ENCODE measurements at regions not wholly inside any gene's neighbourhood (a gene's known extent, or its start where the extent isn't known, plus 50 kb on each side); places are given as distances from the start of the nearest gene placed in this dataset.

DNA sequence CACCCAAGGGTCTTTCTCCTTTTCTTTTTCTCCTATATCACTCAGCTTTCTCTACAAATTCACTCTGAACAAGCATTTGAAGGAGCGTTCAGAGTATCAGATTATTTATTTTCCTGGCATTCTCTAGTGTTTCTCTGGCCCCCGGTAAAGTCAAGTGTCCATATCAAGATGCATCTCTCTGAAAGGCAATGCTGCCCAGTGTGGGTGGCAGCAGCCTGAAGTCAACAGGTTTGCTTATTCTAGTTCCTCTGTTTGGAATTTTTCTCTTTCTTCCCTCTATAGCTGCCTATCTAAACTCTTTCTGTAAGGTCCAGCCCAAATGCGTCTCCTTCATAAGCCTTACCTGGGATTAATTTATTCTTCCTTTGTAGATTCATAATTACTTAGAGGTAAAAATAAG is 526.2 kb upstream of the TNP1 start:
- H3K4me3 ChIP-seq (ENCODE audit: low read length), result no peak overlapping the region

DNA sequence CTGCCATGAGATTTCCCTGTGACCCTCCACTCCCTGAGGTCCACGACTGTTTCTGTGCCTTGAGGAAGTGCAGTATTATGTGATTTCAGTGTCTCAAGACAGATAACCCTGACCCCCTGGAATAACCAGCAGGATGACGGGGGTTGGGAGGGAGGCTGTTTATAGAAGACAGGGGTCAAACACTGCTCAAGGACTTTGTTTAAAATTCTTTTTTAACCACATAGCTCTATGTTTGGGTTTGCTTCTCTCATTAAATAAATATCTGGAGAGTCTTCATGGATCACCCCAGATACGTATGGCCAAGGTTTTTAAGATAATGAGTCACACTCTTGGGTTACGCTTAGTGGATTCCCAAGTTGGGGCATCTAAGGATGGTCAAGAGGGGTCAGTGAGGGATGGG is 523.8 kb upstream of the TNP1 start:
- DNase-seq (ENCODE audit: low read depth, low spot score), result no peak
- H3K4me3 ChIP-seq (ENCODE audit: low read length), result no peak overlapping the region

More for the DNA sequence above, 526.2 kb upstream of the TNP1 start:
- DNase-seq (ENCODE audit: low read depth, low spot score), result no peak

DNA sequence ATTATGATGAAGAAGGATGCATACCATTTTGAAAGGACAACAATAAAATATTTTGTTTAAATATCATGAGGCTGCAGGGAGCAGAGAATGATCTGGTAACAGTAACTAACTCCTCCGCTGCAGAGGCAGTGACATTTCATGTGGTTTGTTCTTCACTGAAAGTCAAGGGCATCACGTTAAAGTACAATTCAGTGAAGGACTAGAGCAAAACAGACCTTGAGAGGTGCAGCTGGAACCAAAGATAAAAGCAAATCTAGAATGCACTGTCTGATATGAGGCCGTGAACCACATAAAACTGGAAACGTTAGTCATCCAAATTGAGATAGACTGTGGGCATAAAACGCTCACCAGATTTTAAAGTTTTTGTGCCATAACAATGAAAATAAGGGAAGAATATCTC is 522.9 kb upstream of the TNP1 start:
- no peak overlapping the region for H3K4me3 ChIP-seq (ENCODE audit: low read length)
- DNase-seq (ENCODE audit: low read depth, low spot score), result peak; percentile 88

DNA sequence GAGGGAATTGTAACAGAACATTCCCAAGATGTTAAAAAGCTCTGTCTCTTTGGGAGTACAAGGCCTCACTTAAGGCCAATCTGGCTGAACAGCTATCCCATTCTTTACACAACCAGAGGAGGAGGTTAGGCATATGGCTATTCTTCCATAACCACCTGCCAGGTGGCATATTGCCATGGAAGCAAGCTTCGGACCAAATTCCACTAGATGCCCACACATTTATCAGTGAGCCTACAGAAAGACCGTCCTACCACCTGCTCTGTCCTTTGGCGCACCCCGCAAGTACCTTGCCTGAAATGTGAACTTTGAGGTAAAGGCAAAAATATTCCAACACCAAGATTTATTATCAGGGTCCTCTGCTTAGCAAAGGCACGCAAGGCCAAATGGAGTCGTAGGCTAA is 519.9 kb upstream of the TNP1 start:
- no peak overlapping the region for H3K4me3 ChIP-seq (ENCODE audit: low read length)
- no peak for DNase-seq (ENCODE audit: low read depth, low spot score)

DNA sequence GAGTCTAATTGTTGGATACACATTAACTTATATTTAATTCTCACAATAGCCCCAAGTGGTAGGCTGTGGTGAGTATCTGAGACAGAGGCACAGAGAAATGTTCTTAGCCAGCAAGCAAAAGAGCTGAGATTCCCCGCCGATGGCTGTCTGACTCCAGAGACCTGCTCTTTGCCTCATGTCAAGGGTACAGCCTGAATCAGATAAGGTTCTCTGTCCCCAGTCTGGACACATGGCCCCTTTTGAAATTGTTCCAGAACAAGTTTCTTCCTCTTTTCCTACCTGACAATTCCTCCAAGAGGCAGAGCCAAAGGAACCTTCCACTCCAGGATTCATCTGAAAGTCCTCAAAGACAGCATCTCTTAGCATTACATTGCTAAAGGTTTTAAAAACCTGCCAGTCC is 512.9 kb upstream of the TNP1 start:
- no peak for DNase-seq (ENCODE audit: low read depth, low spot score)
- H3K4me3 ChIP-seq (ENCODE audit: low read length), result no peak overlapping the region

DNA sequence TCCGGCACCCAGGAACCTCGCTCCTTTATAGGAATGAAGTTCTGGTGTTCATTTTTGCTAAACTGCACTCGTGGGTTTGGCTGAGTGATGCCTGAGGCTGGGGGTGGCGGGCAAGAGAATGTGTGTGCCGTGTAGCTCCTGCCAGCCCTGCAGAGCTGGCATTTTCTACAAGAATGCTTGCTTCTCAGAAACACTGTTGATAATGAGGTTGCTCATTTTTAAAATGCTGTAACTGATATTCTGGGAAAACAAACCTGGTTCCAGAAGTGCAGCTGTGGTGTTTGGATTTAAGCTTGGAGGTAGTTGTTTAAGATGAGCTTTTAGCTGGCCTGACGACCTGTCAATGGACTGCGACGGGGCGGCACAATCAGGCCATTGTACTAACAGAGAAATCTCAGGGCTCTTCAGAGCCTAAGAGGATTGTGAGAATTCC is 511.9 kb upstream of the TNP1 start:
- no peak overlapping the region for H3K4me3 ChIP-seq (ENCODE audit: low read length)
- DNase-seq (ENCODE audit: low read depth, low spot score), result no peak

DNA sequence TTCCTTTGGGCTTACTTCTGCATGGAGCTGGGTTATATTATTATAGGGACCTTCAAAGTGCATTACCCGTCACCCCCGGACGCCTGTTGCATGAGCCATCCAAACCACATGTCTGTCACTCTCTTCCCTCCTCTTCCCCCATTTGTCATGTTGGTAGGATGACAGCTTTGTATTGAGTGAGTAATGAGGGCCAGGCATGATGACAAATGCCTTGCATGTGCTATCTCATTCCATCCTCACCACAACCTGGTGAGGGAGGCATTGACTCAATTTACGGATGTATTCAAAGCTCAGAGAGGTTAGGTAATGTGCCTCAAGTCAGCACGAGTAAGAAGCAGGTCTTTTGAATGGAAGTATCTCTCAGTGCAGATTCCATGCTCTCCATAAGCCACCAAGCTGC is 510.5 kb upstream of the TNP1 start:
- H3K4me3 ChIP-seq (ENCODE audit: low read length), result no peak overlapping the region
- peak; percentile 11 for DNase-seq (ENCODE audit: low read depth, low spot score)

DNA sequence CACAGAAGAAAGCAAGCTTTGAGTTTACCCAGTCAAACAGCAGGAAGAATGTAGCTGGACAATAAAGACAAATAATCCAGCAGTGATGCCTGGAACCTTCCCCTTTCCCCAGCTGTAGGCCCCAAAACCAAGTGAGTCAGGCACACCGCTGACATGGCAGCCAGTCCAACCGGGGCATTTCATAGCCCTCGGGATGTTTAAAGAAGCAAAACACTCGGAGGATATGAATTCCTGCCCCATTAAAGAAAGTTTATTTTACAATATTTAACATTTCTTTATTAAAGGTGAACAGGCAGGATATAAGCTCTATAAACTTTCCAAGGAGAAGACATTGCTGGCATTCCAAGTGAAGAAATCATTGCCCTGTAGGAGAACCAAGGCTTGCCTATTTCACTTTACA is 507.6 kb upstream of the TNP1 start:
- H3K4me3 ChIP-seq (ENCODE audit: low read length), result no peak overlapping the region
- DNase-seq (ENCODE audit: low read depth, low spot score), result no peak

DNA sequence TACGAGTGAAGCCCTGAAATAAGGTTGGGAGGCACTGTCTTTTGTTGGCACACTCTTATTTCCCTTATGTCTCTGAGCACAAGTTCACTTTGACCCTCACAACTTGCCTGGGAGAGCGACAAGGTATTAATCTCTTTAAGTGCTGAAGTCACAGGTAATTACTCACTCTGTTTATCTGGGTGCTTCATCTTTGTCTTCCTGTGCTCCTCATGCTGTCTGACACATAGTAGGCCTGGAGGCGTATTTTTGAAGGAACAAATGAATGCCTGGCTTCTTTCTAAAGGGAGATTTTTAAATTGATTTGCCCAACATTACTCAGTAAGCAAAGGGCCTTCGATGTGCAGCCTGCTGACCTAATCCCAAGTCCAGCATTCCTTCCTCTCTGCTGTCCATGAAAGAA is 507.1 kb upstream of the TNP1 start:
- no peak for DNase-seq (ENCODE audit: low read depth, low spot score)
- H3K4me3 ChIP-seq (ENCODE audit: low read length), result no peak overlapping the region

DNA sequence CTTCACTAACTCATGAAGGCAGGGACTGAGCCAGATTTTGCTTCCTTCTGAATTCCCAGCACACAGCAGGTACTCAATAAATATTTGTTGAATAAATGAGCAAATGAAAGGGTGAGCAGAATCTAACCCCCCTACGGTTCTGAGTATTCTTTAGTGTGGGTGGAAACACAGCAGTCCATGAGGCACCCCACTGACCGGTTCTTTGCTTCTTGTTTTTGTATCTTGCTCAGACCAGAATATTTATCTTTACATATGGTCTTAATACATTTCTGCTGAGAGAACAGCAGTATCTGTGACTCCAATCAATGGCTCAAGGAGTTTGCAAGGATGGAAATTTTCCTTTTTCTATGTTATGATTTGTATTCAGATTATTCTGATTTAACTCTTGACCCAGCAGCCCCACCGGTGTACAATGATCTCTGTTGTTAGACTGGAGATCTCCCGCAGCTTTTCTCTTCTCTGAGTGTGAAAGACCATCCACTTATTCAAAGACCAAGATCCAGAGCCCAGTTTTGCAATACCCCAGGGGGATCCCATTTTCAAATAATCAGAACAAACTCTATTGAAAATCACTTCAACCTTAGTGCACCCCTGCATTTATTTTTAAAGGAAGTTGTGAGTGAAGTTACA is 506.5 kb upstream of the TNP1 start:
- H3K4me3 ChIP-seq (ENCODE audit: low read length), result no peak overlapping the region
- no peak for DNase-seq (ENCODE audit: low read depth, low spot score)

DNA sequence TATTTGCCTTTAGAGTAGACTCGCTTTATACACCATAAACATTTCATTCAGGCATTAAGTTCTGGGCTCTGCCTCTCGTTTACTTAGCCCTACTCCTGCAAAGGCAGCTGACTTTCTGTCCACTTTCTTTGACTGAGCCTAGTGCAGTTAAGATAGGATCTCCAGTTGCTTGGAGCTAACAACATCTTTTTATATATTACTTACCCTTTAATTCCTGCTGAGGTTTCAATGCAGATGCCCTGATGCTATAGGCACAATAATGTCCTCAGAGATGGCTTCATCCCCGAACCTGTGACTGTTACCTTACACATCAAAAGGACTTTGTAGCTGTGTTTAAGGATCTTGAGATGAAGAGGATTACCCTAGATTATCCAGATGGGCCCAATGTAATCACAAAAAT is 505.8 kb upstream of the TNP1 start:
- no peak for DNase-seq (ENCODE audit: low read depth, low spot score)

DNA sequence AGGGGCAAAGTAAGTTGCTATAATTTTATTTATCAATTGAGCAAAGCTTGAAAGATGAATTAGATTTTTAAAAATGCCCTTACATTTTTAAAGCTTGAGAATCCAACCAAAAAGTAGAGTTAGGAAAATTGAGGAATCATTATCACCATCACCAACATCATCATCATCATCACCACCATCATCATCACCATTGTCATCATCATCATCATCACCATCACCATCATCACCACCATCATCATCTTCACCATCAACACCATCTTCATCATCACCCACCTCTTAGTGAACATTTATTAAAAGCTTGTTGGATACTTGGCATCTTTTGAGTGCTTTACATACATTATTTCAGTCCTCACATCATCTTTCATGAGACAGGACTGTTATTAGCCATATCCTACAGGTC is 504.4 kb upstream of the TNP1 start:
- H3K4me3 ChIP-seq (ENCODE audit: low read length), result no peak overlapping the region
- DNase-seq (ENCODE audit: low read depth, low spot score), result no peak

More for the DNA sequence above, 505.8 kb upstream of the TNP1 start:
- no peak overlapping the region for H3K4me3 ChIP-seq (ENCODE audit: low read length)

DNA sequence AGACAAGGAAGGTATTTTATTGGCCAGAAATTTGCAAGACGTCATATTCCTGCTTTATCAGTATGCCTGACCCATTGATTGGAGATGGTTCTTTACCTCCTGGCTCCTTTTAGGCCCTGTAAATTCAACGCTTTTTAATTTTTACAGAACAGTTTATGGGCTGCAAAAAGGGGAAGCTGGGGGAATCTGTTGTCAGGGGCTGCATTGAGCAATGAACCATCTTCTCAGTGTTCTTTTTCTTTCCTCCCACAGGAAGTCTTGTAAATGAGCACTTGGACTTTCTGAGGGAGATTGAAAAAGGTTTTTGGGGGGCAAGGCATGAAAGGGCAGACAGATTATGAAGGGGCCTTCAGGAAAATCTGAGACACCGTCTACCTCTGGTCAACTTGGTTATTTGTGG is 503.6 kb upstream of the TNP1 start:
- no peak for DNase-seq (ENCODE audit: low read depth, low spot score)

DNA sequence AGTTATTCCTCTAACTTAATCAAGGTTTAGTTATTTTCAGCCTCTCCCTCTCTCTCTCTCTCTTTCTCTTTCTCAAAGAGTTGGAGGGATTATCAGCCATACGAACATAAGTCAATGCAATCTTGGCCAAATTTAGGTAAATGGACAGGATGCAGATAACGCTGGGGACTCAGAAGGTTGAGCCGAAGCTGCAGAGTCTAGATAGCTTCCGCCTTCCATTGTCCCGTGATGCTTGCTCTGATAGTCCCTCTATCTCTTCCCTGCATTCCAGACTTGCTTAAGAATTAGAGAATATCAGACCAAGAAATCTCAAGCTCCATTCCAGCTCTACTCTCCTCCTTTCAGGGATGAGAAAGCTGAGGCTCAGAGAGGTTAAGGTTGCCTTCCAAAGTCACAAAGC is 502.8 kb upstream of the TNP1 start:
- no peak overlapping the region for H3K4me3 ChIP-seq (ENCODE audit: low read length)
- DNase-seq (ENCODE audit: low read depth, low spot score), result no peak

More for the DNA sequence above, 503.6 kb upstream of the TNP1 start:
- H3K4me3 ChIP-seq (ENCODE audit: low read length), result no peak overlapping the region

DNA sequence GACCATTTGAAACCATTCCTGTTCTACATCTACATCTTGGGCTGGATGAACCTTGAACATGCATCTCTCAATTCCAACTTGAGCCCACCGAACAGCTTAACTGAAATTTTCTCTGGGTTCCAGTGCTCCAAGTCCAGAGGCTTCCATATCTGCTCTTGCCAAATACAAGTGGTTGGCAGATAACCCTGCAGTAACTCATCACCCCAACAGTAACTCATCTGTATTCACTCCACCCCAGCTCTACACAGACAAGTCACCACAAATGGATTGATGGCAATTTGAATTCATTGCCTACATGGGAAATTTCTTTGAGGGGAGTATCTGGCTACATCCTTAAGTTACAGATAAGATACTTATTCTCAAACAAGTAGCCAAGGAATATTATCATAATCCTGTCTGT is 502.4 kb upstream of the TNP1 start:
- no peak for DNase-seq (ENCODE audit: low read depth, low spot score)
- H3K4me3 ChIP-seq (ENCODE audit: low read length), result no peak overlapping the region

DNA sequence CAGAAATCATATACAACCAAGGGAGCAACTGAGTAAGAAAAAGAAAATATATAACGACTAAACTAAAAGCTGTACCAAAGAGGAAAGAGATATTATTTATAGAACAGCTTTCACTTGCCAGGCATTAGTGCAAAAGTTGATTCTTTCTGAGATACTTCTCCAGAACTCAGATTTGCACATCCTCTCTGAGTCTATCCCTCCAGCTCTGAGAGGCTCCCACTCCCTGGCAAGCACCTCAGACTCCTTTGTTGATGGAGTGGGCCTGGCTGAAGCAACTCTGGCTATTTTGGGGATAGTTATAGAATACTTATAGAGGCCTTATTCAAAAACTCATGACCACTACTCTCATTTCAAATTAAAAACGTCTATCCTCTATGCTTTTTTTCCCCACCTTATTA is 501.6 kb upstream of the TNP1 start:
- H3K4me3 ChIP-seq (ENCODE audit: low read length), result no peak overlapping the region
- no peak for DNase-seq (ENCODE audit: low read depth, low spot score)

DNA sequence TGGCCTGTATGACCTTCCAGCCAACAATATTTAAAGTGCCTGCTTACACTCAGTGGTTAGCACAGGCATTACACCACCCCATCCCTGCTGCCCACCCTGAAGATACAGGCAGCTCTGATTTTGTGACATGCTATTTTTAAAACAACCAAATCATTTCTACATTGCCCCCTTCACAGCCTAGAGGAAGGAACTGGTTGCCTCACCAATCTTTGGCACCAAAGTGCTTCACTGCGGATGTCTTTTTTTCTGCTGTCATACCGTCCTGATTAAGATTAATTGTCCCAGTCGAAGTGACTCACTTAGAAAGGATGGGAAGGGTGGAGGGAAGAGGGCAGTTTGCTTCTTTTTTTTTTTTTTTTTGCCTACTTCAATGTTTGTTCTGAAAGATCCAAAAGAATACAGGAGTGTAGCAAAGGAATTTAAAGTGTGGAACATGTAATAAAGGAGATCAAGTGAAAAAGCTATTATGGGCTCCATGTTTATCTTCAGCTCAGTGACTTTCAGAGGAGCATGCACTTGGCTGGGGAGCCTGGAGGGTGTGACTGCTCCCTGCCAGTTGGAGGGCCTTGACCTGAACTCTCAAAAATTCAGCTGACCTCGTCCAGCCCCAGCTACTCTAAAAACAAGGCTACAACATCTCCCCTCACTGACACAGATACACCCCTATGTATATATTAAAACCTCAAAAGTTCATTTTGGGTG is 501.1 kb upstream of the TNP1 start:
- H3K4me3 ChIP-seq (ENCODE audit: low read length), result no peak overlapping the region
- DNase-seq (ENCODE audit: low read depth, low spot score), result no peak

DNA sequence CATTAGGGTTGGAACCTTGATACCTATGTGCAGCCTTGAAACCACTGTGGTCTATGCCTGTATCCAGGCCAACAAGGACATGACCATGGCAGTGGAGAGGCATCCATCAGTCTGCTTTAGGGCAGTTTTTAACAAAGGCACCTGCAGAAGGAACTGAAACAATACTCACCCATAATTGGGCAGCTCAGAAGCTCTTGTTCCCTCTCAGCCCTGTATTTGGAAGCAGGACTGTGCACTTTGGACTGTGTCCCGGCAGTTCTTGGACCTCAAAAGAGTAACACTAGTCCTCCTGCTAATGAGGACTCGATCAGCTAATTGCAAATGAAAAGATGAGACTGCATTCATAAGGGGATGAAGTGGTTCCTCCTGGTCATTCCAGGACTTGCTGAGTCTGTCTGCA is 500.2 kb upstream of the TNP1 start:
- no peak for DNase-seq (ENCODE audit: low read depth, low spot score)
- H3K4me3 ChIP-seq (ENCODE audit: low read length), result no peak overlapping the region

DNA sequence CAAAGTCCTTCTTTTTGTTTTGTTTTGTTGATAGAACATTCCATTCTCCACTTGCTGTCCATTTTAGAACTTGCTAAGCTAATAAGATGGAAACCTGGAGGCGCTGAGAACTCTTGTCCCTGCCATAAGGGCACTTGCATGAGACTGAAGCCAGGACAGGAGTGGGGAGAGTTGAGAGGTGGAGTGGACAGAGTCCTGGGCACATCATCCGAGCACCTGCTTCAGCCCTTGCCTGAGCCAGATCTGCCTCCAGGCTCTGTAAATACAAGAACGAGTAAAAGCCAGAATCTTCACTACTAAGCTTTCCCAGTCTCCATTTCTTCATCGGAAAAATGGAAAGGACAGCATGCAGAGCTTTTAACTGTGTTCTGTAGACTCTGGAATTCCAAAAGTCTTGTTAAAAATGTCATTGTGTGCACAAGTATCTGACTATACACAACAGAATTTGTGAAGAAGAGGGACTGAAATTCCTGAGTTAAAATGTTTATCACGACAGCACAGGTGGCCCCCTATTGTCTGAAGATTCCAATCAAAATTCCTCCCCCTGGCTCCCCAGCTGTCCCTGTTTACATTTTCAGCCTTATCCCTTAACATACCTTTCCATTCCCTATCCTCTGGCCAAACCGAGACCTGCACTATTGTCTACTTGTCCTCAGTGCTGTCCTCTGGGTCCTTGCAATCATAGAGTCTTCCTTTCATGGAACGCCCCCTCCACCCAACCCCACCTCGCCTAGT is 498.2 kb upstream of the TNP1 start:
- no peak for DNase-seq (ENCODE audit: low read depth, low spot score)
- no peak overlapping the region for H3K4me3 ChIP-seq (ENCODE audit: low read length)

DNA sequence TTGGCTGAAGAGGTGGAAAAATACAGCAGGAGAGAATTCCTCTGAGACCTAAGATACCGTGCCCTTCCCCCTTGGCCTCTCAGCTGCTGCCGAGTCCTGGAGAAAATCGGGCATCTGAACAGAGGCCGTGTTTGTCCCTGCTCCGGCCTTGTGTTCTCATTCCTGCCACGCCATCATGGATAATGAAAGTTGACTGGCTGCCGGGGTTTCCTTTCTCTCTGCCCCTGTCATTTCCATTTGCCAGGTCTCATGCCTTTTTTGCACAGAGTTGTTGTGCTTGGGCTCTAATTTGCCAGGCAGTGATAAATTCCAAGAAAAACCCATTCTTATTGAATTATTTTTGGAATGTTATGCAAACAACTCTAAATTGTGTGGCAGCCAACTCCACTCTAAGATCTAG is 496.9 kb upstream of the TNP1 start:
- no peak for DNase-seq (ENCODE audit: low read depth, low spot score)
- no peak overlapping the region for H3K4me3 ChIP-seq (ENCODE audit: low read length)

DNA sequence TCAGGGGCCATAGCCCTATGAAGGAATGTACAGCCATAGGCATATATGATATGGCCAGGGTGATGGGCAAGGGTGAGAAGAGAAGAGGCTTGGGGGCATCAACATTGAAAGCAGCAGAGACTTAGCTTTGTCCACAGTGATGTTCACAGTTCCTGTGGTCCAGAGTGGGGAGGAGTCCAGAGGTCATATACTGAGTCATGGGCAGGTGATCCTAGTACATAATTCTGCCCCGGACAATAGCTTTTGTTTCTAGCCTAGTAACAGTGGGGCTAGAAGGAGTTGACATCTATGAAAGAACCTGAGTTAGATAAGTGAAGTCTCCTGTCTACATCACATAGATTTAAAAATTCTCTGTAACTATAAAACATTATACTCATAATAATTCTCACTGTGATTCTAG is 496.3 kb upstream of the TNP1 start:
- H3K4me3 ChIP-seq (ENCODE audit: low read length), result no peak overlapping the region
- DNase-seq (ENCODE audit: low read depth, low spot score), result no peak

All from Jurkat, Clone E6-1 (cell line).